CD4-positive, alpha-beta T cell treated with Interferon gamma for 1 hour (primary cell): ENCODE measurements at regions not wholly inside any gene's neighbourhood (a gene's known extent, or its start where the extent isn't known, plus 50 kb on each side); places are given as distances from the start of the nearest gene placed in this dataset.
"Not testable (repeated sequence)": the region's sequence is repeated elsewhere in the genome, so short reads cannot be mapped to it uniquely, and the experiment has no call there.

Experiments
- DNase-seq: peaks from one replicate; pipeline ENCODE4 v3.0.0-alpha.2; 2020

- DNase-seq = no peak
Measured at GRCh38 chr16:86077243-86077940, 178.4 kb downstream of the IRF8 start.

GRCh38 chr16:86078121-86078600, 179.2 kb downstream of the IRF8 start:
- no peak for DNase-seq

- DNase-seq = not testable (repeated sequence)
Measured at GRCh38 chr16:86078711-86079110, 179.7 kb downstream of the IRF8 start.

- no peak for DNase-seq
Measured at GRCh38 chr16:86079255-86079885, 180.4 kb downstream of the IRF8 start.

- DNase-seq = no peak
Measured at GRCh38 chr16:86080131-86080875, 181.3 kb downstream of the IRF8 start.

- no peak for DNase-seq
Measured at GRCh38 chr16:86080982-86081381, 182.0 kb downstream of the IRF8 start.

GRCh38 chr16:86082418-86083030, 183.6 kb downstream of the IRF8 start:
- no peak for DNase-seq

- no peak for DNase-seq
Measured at GRCh38 chr16:86083382-86084002, 184.5 kb downstream of the IRF8 start.

- DNase-seq = no peak
Measured at GRCh38 chr16:86085161-86085611, 186.2 kb downstream of the IRF8 start.

GRCh38 chr16:86085795-86086194, 186.8 kb downstream of the IRF8 start:
- no peak for DNase-seq

- DNase-seq = no peak
Measured at GRCh38 chr16:86086471-86086870, 187.5 kb downstream of the IRF8 start.

GRCh38 chr16:86087011-86087895, 188.3 kb downstream of the IRF8 start:
- DNase-seq = no peak

GRCh38 chr16:86087896-86088230, 188.9 kb downstream of the IRF8 start:
- no peak for DNase-seq

- DNase-seq = no peak
Measured at GRCh38 chr16:86088287-86088686, 189.3 kb downstream of the IRF8 start.

- no peak for DNase-seq
Measured at GRCh38 chr16:86088816-86089215, 189.9 kb downstream of the IRF8 start.

GRCh38 chr16:86089334-86089900, 190.5 kb downstream of the IRF8 start:
- DNase-seq = no peak

GRCh38 chr16:86089991-86090390, 191.0 kb downstream of the IRF8 start:
- no peak for DNase-seq

GRCh38 chr16:86090461-86091170, 191.7 kb downstream of the IRF8 start:
- no peak for DNase-seq

- DNase-seq = no peak
Measured at GRCh38 chr16:86091976-86092375, 193.0 kb downstream of the IRF8 start.

- DNase-seq = no peak
Measured at GRCh38 chr16:86092586-86093480, 193.9 kb downstream of the IRF8 start.
